Hepatocyte (in vitro differentiated cells): ENCODE measurements at regions not wholly inside any gene's neighbourhood (a gene's known extent, or its start where the extent isn't known, plus 50 kb on each side); places are given as distances from the start of the nearest gene placed in this dataset.

Experiments
- EZH2 ChIP-seq: fragments of 200-600 bp; sonication (generic); IDR thresholded peaks from 2 replicates; pipeline ENCODE4 v1.6.1; 2016; ENCODE audit warnings: antibody characterized with exemption, mild to moderate bottlenecking, borderline replicate concordance
- TF ChIP-seq, protein P1 (sequence below): fragments of 200-600 bp; sonication (generic); IDR thresholded peaks from 2 replicates; pipeline ENCODE4 v1.5.1; 2016; ENCODE audit warnings: antibody characterized with exemption, mild to moderate bottlenecking; ENCODE audit not compliant: poor library complexity

DNA sequence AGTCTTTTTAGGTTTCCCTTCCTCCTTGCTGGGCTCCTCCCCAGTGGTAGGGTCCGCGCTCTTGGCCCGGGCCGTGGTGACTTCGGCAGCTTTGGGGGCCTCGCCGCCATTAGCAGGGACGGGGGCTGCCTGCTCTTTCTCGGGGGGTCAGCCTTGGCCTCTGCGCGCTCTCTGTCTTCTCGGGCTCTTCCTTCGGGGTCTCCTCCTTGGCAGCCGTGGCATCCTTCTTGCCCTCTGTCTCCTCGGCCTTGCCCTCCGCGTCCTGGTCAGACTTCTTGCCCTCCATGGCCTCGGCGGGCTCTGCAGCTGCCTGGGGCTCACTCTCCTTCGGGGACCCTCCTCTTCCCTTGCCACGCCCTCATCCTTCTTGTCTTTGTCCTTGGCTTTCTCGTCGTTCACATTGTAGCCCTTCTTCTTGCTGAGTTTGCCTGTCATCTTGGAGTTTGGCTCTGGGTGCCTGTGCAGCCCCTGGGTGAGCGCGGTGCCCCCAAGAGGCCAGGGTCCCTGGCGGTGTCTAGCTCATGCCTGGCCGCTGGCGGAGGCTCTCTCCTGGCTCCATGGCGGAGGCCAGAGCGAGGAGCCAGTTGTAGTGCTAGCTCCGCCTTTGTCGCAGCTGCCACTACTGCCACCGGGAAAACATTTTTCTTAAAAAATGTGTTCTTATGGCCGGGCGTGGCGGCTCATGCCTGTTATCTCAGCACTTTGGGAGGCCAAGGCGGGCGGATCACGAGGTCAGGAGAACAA is 283.0 kb upstream of the SGCG start:
- TF ChIP-seq, protein P1, sequence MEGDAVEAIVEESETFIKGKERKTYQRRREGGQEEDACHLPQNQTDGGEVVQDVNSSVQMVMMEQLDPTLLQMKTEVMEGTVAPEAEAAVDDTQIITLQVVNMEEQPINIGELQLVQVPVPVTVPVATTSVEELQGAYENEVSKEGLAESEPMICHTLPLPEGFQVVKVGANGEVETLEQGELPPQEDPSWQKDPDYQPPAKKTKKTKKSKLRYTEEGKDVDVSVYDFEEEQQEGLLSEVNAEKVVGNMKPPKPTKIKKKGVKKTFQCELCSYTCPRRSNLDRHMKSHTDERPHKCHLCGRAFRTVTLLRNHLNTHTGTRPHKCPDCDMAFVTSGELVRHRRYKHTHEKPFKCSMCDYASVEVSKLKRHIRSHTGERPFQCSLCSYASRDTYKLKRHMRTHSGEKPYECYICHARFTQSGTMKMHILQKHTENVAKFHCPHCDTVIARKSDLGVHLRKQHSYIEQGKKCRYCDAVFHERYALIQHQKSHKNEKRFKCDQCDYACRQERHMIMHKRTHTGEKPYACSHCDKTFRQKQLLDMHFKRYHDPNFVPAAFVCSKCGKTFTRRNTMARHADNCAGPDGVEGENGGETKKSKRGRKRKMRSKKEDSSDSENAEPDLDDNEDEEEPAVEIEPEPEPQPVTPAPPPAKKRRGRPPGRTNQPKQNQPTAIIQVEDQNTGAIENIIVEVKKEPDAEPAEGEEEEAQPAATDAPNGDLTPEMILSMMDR = no peak
- no peak for TF ChIP-seq EZH2
